OCI-LY1 (cell line): ENCODE measurements at regions not wholly inside any gene's neighbourhood (a gene's known extent, or its start where the extent isn't known, plus 50 kb on each side); places are given as distances from the start of the nearest gene placed in this dataset.

Experiments
- H2AFZ ChIP-seq: fragments of 200-600 bp; sonication (generic), shearing (Covaris generic); 2 replicates; pipeline ENCODE4 v1.6.0; 2014; ENCODE audit warnings: antibody characterized with exemption, mild to moderate bottlenecking, low read length
- H3F3A ChIP-seq: fragments of 200-600 bp; sonication (generic), shearing (Covaris generic); 2 replicates; pipeline ENCODE4 v1.6.0; 2014; ENCODE audit warnings: mild to moderate bottlenecking, antibody characterized with exemption, low read length, moderate library complexity; ENCODE audit not compliant: insufficient read depth
- H3K27ac ChIP-seq: fragments of 200-600 bp; sonication (generic); 2 replicates; pipeline ENCODE4 v1.5.1; 2014; ENCODE audit warnings: low read length, mixed run types, mild to moderate bottlenecking, low read depth; ENCODE audit not compliant: poor library complexity, severe bottlenecking
- H3K27me3 ChIP-seq: fragments of 200-600 bp; sonication (generic); 2 replicates; pipeline ENCODE4 v1.6.0; 2014; ENCODE audit warnings: antibody characterized with exemption, mild to moderate bottlenecking, low read length, moderate library complexity; ENCODE audit not compliant: insufficient read depth
- H3K36me3 ChIP-seq: fragments of 200-600 bp; sonication (generic); 2 replicates; pipeline ENCODE4 v1.6.1; 2014; ENCODE audit warnings: mild to moderate bottlenecking, antibody characterized with exemption, low read length, moderate library complexity, mixed read lengths; ENCODE audit not compliant: insufficient read depth
- H3K4me1 ChIP-seq: fragments of 200-600 bp; sonication (generic); 2 replicates; pipeline ENCODE4 v1.5.1; 2014; ENCODE audit warnings: mild to moderate bottlenecking, low read length, moderate library complexity; ENCODE audit not compliant: insufficient read depth, severe bottlenecking
- H3K4me2 ChIP-seq: fragments of 200-600 bp; sonication (generic), shearing (Covaris generic); 2 replicates; pipeline ENCODE4 v1.6.1; 2014; ENCODE audit warnings: low read length
- H3K4me3 ChIP-seq: fragments of 200-600 bp; sonication (generic); 2 replicates; pipeline ENCODE4 v1.5.1; 2014; ENCODE audit warnings: low read length, low read depth, mild to moderate bottlenecking, mixed read lengths; ENCODE audit not compliant: poor library complexity, severe bottlenecking
- H3K79me2 ChIP-seq: fragments of 200-600 bp; shearing (Covaris generic); 2 replicates; pipeline ENCODE4 v1.6.1; 2016; ENCODE audit warnings: mixed run types, low read length, mixed read lengths; ENCODE audit not compliant: insufficient read depth
- H3K9ac ChIP-seq: fragments of 200-600 bp; sonication (generic), shearing (Covaris generic); 2 replicates; pipeline ENCODE4 v1.6.1; 2014; ENCODE audit warnings: mild to moderate bottlenecking, low read length, mixed read lengths
- H3K9me2 ChIP-seq: fragments of 200-600 bp; sonication (generic), shearing (Covaris generic); 2 replicates; pipeline ENCODE4 v1.6.1; 2014; ENCODE audit warnings: low read depth, mild to moderate bottlenecking, low read length, mixed read lengths
- H3K9me3 ChIP-seq: fragments of 200-600 bp; shearing (Covaris generic); 2 replicates; pipeline ENCODE4 v1.6.1; 2014; ENCODE audit warnings: low read length, mixed read lengths
- H4K20me1 ChIP-seq: fragments of 200-600 bp; sonication (generic), shearing (Covaris generic); 2 replicates; pipeline ENCODE4 v1.6.0; 2016; ENCODE audit warnings: mild to moderate bottlenecking, low read length; ENCODE audit not compliant: insufficient read depth
- EZH2 ChIP-seq: fragments of 200-600 bp; sonication (generic), shearing (Covaris generic); IDR thresholded peaks from 2 replicates; pipeline ENCODE4 v1.8.0; 2017; ENCODE audit warnings: borderline replicate concordance, mixed run types, mild to moderate bottlenecking, antibody characterized with exemption, low read length, moderate library complexity, mixed read lengths
- TF ChIP-seq, protein P1 (sequence below): fragments of 200-600 bp; sonication (generic), shearing (Covaris generic); IDR thresholded peaks from 2 replicates; pipeline ENCODE4 v1.5.1; 2017; ENCODE audit warnings: mild to moderate bottlenecking, antibody characterized with exemption, low read length, moderate library complexity, mixed read lengths

DNA sequence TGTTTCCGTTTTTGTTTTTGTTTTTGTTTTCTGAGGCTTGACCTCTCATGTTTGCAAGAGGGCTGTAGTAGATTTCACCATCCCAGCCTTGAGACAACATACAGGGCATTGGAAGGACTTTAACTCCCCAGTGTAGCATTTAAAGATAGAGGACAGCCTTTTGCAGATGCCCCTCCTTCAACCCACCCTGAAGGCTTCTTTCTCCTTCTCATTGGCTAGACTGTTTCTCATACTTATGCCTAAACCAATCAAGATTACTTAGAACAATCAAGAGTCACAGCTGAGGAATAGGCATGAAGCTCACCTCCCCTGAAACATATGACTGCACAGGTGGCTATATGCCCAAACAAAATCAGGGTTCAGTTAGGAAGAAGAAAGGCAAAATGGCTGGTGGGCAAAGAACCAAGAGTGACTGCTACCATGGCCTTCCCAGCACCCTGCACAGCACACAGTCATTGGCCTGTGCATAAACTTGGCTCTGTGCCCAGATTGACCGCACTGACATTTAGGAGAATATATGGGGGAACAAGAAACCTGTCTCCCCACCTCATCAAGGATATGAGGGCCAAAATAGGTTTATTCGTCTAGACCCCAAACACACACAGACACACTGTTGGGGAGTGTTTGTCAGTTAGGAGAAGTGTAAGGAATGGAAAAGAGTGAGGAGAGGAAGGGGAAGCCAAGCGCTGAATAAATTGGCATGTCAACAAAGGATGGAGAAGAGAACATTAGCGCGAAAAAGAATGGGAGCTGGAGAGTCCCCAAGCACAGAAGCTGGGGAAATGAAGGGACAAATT lies 137.3 kb upstream of the RANBP3L start:
- H3K4me1 ChIP-seq, result peaks cover 46% of the 10 kb centered on the region
- no peaks in the 10 kb centered on the region for H3K9me2 ChIP-seq
- H3K36me3 ChIP-seq, result no peaks in the 10 kb centered on the region
- H2AFZ ChIP-seq, result no peak overlapping the region
- no peaks in the 10 kb centered on the region for H3K9me3 ChIP-seq
- H3K9ac ChIP-seq, result no peak overlapping the region
- TF ChIP-seq, protein P1, sequence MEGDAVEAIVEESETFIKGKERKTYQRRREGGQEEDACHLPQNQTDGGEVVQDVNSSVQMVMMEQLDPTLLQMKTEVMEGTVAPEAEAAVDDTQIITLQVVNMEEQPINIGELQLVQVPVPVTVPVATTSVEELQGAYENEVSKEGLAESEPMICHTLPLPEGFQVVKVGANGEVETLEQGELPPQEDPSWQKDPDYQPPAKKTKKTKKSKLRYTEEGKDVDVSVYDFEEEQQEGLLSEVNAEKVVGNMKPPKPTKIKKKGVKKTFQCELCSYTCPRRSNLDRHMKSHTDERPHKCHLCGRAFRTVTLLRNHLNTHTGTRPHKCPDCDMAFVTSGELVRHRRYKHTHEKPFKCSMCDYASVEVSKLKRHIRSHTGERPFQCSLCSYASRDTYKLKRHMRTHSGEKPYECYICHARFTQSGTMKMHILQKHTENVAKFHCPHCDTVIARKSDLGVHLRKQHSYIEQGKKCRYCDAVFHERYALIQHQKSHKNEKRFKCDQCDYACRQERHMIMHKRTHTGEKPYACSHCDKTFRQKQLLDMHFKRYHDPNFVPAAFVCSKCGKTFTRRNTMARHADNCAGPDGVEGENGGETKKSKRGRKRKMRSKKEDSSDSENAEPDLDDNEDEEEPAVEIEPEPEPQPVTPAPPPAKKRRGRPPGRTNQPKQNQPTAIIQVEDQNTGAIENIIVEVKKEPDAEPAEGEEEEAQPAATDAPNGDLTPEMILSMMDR, result no peak
- no peak for TF ChIP-seq EZH2
- H3F3A ChIP-seq, result no peaks in the 10 kb centered on the region
- no peaks in the 10 kb centered on the region for H4K20me1 ChIP-seq
- peak overlapping the region; percentile 65 for H3K27ac ChIP-seq
- H3K4me3 ChIP-seq, result no peak overlapping the region
- H3K4me2 ChIP-seq, result no peak overlapping the region
- H3K79me2 ChIP-seq, result no peaks in the 10 kb centered on the region
- no peaks in the 10 kb centered on the region for H3K27me3 ChIP-seq

DNA sequence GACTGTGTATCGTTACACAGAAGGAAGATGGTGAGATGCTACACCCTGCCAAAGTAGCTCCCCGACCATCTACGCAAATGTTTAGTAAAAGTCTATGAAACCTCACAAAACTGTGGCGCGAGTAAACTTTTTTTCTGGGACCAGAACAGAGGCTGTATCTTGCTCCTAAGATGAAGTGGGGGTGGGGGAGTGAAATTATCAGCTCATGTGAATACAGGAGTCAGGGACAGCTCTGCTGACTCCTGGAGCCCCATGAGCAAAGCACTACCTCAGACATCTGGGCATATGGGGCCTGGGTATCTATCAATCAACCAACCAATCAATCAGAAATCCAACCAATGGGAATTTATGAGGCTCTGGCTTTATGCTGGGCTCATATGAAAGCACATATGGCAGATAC lies 138.6 kb upstream of the RANBP3L start:
- Histone ChIP-seq H3K4me1 (peaks cover 46% of the 10 kb centered on the region), H3K27ac (peak overlapping the region; percentile 65), H3K27me3 (no peaks in the 10 kb centered on the region), H3K36me3 (no peaks in the 10 kb centered on the region), H3K79me2 (no peaks in the 10 kb centered on the region), H3F3A (no peaks in the 10 kb centered on the region), H4K20me1 (no peaks in the 10 kb centered on the region), H3K4me3 (no peak overlapping the region), H3K4me2 (no peak overlapping the region), H3K9me2 (no peaks in the 10 kb centered on the region), H3K9ac (no peak overlapping the region), H3K9me3 (no peaks in the 10 kb centered on the region), H2AFZ (no peak overlapping the region)
- TF ChIP-seq EZH2, result no peak
- TF ChIP-seq, protein P1, result no peak

DNA sequence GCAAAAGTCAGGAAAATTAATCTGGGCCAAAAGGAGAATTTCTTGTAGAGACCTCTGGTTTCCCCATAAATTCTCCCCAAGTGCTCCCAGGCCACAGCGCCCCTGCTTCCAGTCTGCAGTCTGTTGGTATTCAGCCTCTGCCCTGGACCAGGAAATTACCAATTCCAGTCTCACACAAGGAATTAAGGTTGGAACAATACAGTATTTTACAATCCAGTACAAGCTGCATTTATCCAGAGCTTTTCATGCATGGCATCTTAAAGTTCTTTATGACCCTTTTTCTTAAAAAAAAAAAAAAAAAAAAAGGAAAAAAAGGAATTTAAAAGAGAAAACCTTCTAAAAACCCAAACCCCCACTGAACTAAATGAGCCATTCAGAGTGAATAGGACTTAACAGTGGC lies 139.6 kb upstream of the RANBP3L start:
- no peaks in the 10 kb centered on the region for H3K79me2 ChIP-seq
- H3K4me1 ChIP-seq, result peaks cover 46% of the 10 kb centered on the region
- peak overlapping the region; percentile 65 for H3K27ac ChIP-seq
- no peaks in the 10 kb centered on the region for H3K9me2 ChIP-seq
- H3K27me3 ChIP-seq, result no peaks in the 10 kb centered on the region
- H3K36me3 ChIP-seq, result no peaks in the 10 kb centered on the region
- H3K9me3 ChIP-seq, result no peaks in the 10 kb centered on the region
- H3K4me2 ChIP-seq, result no peak overlapping the region
- H3K9ac ChIP-seq, result no peak overlapping the region
- no peaks in the 10 kb centered on the region for H4K20me1 ChIP-seq
- no peak for TF ChIP-seq EZH2
- TF ChIP-seq, protein P1, result no peak
- H3K4me3 ChIP-seq, result no peak overlapping the region
- no peak overlapping the region for H2AFZ ChIP-seq
- H3F3A ChIP-seq, result no peaks in the 10 kb centered on the region
